GM18873 (cell line): ENCODE measurements at regions not wholly inside any gene's neighbourhood (a gene's known extent, or its start where the extent isn't known, plus 50 kb on each side); places are given as distances from the start of the nearest gene placed in this dataset.
"Not testable (repeated sequence)": the region's sequence is repeated elsewhere in the genome, so short reads cannot be mapped to it uniquely, and the experiment has no call there.

Experiments
- ATAC-seq: cut with Tn5 transposase; IDR thresholded peaks from one replicate; pipeline ENCODE4 v1.9.1; 2021; ENCODE audit warnings: mild to moderate bottlenecking, moderate library complexity, moderate number of reproducible peaks; ENCODE audit not compliant: unreplicated experiment, low FRiP score

DNA sequence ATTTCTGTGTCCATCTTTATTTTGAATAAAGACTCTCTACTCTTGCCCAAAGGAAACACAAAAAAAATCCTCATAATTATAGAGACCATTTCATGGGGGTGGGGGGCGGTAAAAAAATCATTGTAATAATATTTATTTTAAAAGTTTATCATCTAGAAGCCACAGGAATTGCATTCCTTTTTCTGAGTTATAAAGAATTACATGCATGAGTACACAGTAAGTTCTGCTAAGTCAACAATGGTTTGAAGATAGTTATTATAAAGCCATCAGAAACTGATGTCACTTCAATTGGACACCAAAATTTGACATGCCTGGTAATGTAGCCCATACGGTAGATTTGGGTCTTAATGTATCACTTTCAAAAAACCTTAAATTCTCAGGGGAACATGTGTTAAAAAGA is 478.1 kb upstream of the NR5A2 start:
- ATAC-seq = no peak

DNA sequence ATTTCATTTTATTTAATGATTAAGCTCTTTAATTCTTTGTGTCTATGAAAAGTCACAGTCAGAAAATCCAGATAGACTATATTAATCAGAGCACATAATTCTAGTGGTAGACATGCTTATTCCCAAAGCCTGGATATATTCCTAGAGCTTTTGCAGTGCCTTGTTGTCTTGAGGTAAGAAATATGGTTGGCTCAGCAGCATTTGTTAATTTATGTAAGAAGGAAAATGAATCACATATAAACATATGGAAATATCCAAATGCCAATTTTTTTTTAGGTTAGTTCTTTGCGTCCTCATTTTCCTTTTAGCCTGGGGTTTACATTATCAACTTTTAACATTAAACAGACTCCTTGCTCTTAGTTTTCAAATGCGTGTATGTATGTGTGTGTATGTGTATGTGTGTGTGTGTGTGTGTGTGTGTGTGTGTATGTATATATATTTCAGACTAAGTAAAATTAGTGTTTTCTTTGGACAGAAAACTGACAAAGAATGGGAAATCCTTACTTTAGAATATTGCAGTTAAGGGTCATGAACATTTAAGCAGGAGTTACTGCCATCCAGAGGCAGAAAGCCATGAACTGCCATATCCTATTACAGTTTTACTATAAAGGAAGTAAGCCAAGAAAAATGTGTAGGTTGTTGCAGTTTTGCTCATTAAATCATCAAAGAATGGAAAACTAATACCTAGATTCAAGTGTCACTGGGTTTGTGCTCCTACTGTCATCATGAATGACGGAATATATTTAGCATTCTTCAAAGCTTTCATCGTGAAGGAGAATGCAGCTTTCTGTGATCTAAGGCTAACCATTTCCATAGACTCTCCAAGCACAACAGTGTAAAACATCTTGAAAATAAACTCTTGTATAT is 477.1 kb upstream of the NR5A2 start:
- no peak for ATAC-seq

- no peak for ATAC-seq
These were observed 475.4 kb upstream of the NR5A2 start for GRCh38 chr1:199551967-199552565.

DNA sequence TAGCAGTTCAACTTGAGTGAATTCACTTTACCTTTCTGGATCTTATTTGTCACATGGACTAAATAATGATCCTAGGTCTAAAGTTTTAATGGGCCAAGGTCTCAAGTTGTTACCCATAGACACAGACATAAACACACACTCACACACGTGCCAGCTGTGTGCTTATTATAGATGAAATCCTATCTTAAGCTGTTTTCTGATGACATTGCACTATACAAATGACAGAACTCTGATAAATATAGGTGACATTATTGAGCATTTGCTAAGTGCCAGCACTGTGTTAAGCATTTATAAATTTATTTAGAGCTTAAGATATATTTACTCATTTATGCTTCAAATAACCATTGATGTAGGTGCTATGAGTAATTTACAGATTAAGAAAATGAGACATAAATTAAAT is 474.4 kb upstream of the NR5A2 start:
- ATAC-seq = no peak

DNA sequence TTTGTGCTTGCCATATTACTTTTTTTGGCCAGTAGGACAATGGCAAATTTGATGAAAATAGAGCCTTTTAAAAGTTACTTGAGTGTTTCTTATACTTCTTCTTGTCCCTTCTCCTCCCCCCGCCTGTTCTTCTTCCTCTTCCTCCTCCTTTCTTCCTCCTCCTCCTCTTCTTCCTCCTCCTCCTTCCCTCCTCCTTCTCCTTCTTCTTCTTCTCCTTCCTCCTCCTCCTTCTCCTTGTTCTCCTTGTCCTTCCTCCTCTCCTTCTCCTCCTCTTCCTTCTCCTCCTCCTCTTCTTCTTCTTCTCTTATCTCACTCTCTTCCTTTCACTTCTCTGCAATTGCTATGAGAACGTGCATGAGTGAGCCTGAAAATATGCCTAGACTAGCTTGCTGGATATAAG is 466.2 kb upstream of the NR5A2 start:
- ATAC-seq = no peak

DNA sequence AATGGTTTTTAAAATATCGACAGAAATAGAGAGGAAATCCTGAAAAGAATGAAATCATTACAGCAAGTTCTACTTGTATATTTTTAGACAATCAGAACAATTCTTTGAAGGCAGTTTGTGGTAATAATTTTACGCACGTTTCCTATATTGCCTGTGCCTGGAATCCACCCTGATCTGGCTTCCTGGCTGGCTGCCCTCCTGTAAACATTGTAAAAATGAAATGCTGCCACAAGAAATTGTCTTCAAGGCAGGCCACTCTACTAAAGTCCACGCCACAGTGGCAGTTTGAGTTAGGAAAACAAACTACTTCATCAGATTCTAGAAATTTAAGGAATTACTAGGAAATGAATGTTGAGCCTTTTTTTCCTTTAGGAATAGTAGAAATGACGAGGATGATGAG is 454.5 kb upstream of the NR5A2 start:
- ATAC-seq = no peak

GRCh38 chr1:199574950-199575349 is 452.6 kb upstream of the NR5A2 start:
- ATAC-seq = no peak

- ATAC-seq = no peak
These were observed 447.2 kb upstream of the NR5A2 start for GRCh38 chr1:199580300-199580699.

- ATAC-seq = no peak
These were observed 442.1 kb upstream of the NR5A2 start for GRCh38 chr1:199585392-199585791.

- peak; percentile 80 for ATAC-seq
These were observed 436.8 kb upstream of the NR5A2 start for GRCh38 chr1:199590708-199591107.

DNA sequence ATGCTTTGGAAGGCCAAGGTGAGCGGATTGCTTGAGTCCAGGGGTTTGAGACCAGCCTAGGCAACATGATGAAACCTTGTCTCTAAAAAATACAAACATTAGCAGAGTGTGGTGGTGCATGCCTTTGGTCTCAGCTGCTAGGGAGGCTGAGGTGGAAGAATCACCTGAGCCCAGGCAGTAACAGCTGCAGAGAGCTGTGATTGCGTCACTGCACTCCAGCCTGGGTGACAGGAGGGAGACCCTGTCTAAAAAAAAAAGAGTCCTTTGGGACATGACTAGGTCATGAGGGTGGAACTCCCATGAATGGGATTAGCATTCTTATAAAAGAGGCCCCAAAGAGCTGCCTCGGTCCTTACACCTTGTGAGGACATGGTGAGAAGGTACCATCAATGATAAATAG is 436.0 kb upstream of the NR5A2 start:
- no peak for ATAC-seq

DNA sequence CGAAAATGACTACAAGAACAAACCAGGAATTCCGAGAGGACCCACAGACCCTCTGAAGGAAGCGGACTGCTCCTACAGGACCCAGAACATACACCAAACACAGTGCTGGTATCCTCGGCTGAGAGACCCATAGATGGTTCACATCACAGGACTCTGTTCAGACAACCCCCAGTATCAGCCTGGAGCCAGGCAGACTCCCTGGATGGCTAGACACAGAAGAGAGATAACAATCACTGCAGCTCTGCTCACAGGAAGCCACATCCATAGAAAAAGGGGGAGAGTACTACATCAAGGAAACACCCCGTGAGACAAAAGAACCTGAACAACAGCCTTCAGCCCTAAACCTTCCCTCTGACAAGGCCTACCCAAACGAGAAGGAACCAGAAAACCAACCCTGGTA is 434.0 kb upstream of the NR5A2 start:
- ATAC-seq = no peak

DNA sequence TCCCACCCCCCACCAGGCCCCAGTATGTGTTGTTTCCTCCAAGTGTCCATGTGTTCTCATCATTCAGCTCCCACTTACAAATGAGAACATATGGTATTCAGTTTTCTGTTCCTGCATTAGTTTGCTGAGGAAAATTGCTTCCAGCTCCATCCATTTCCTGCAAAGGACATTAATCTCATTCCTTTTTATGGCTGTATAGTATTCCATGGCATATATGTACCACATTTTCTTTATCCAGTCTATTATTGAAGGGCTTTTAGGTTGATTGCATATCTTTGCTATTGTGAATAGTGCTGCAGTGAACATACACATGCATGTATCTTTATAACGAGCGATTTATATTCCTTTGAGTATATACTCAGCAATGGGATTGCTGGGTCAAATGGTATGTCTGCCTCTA is 431.1 kb upstream of the NR5A2 start:
- ATAC-seq = not testable (repeated sequence)

- no peak for ATAC-seq
These were observed 430.4 kb upstream of the NR5A2 start for GRCh38 chr1:199597152-199597551.

DNA sequence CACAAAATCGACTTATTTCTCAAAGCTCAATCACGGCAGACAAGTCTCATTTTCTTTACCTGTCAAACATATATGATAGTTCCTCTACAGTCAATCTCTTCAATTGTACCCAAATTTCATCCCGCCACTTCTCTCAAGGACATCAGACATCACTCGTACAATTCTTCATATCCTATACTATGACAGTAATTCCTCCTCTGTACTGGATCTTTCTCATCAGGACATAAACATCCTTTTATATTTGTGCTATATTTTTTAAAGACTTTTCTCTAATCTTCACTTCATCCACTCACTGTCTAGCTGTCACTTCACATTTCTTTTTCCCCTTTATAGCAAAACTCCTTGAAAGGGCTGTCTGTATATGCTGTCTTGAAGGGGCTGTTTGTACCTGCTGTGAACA is 419.1 kb upstream of the NR5A2 start:
- ATAC-seq = no peak

GRCh38 chr1:199612976-199613774 is 414.3 kb upstream of the NR5A2 start:
- ATAC-seq = no peak

DNA sequence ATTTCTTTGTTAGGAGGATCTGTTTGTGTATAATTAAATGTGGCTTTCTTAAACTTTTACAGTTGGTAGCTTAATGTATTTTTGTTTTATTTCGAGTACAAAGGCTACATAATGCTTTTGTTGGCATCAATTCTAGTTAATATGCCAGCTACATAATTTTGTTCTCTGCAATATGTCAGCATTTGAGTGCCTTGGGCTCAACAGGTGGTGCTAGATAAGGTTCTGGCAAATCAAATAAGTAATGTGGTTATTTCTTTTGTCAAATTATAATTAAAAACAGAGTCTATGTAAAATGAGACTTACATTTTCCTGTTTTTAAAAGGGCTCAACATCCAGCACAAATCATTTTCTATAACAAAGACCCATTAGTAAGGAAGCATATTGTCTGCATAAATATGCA is 410.6 kb upstream of the NR5A2 start:
- no peak for ATAC-seq

- no peak for ATAC-seq
These were observed 408.3 kb upstream of the NR5A2 start for GRCh38 chr1:199619223-199619622.

GRCh38 chr1:199626228-199626627 is 401.3 kb upstream of the NR5A2 start:
- not testable (repeated sequence) for ATAC-seq

GRCh38 chr1:199629624-199630023 is 397.9 kb upstream of the NR5A2 start:
- no peak for ATAC-seq

DNA sequence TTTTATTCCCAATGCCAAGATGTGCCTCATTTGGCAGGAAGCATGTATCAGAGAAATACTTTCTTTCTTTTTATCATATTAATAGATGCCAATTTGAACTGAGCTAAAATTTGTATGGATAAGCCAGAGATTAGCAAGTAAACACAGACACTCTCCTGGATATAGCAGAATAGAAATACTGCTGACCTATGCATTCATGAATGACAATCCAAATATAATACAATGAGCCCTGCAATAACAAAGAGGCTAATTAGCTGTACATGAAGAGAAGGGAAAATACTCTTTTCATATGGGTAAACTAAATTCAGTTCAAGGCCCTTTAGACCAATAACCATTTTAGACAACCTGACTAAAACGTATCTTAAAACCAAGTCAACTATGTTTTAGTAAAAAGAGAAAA is 388.1 kb upstream of the NR5A2 start:
- no peak for ATAC-seq
